Lower lobe of right lung (tissue), 2 donors: ENCODE measurements at regions not wholly inside any gene's neighbourhood (a gene's known extent, or its start where the extent isn't known, plus 50 kb on each side); places are given as distances from the start of the nearest gene placed in this dataset.
"Not testable (repeated sequence)": the region's sequence is repeated elsewhere in the genome, so short reads cannot be mapped to it uniquely, and the experiment has no call there.

Source experiments
- ATAC-seq, 2 donors: fragments of 200-7000 bp; cut with Tn5 transposase; one replicate each; pipeline ENCODE4 v1.9.1; 2020 to 2022; ENCODE audit warnings: mild to moderate bottlenecking in 2 of 2, moderate library complexity in 2 of 2
- DNase-seq: peaks from one replicate; pipeline ENCODE4 v3.0.0-alpha.2; 2020
- H3K27ac ChIP-seq: fragments of 200-600 bp; one replicate; pipeline ENCODE4 v1.8.0; 2022
- H3K27me3 ChIP-seq: fragments of 200-600 bp; one replicate; pipeline ENCODE4 v1.8.0; 2022; ENCODE audit warnings: low read depth
- H3K36me3 ChIP-seq: fragments of 200-600 bp; one replicate; pipeline ENCODE4 v1.8.0; 2022; ENCODE audit warnings: mild to moderate bottlenecking
- H3K4me1 ChIP-seq: fragments of 200-600 bp; one replicate; pipeline ENCODE4 v1.8.0; 2022
- H3K4me3 ChIP-seq: fragments of 200-600 bp; one replicate; pipeline ENCODE4 v1.8.0; 2022; ENCODE audit warnings: mild to moderate bottlenecking
- H3K9me3 ChIP-seq: fragments of 200-600 bp; one replicate; pipeline ENCODE4 v1.8.0; 2022
- intact Hi-C: fragments of 100-400 bp; cut with DNase I; formaldehyde crosslinking; loops from one replicate; pipeline ENCODE4 v1.11.0; 2022
- TF ChIP-seq, protein P1 (sequence below): fragments of 200-600 bp; IDR thresholded peaks from one replicate; pipeline ENCODE4 v1.8.0; 2022; ENCODE audit warnings: antibody characterized with exemption, mild to moderate bottlenecking
- donor health status: DM: no; HTN: yes; CAD: no; lungs with severe emphysema.

DNA sequence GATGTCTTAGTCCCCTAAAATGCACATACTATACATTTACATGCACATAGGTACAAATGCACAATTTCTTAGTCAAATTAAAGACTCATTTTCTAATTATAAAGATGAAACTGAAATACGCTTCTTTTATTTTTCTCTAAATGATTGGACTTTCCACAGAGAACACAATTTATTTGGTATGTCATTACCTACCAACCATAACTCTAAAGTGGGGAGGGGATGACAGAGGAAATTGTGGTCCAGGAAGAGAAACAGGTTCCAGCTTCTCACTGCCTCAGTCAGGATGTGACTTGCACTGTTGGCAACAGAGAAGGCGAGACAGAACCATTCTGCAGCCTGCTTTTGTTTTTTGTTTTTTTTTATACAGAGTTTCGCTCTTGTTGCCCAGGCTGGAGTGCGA is 1189.2 kb downstream of the PLA2G4A start:
- Histone ChIP-seq H3K27ac (no peak overlapping the region), H3K9me3 (no peaks in the 10 kb centered on the region), H3K4me1 (no peaks in the 10 kb centered on the region), H3K4me3 (no peak overlapping the region), H3K36me3 (no peaks in the 10 kb centered on the region), H3K27me3 (no peaks in the 10 kb centered on the region)
- ATAC-seq (no peak), DNase-seq (no peak)
- intact Hi-C loops = no loop called here
- TF ChIP-seq, protein P1, sequence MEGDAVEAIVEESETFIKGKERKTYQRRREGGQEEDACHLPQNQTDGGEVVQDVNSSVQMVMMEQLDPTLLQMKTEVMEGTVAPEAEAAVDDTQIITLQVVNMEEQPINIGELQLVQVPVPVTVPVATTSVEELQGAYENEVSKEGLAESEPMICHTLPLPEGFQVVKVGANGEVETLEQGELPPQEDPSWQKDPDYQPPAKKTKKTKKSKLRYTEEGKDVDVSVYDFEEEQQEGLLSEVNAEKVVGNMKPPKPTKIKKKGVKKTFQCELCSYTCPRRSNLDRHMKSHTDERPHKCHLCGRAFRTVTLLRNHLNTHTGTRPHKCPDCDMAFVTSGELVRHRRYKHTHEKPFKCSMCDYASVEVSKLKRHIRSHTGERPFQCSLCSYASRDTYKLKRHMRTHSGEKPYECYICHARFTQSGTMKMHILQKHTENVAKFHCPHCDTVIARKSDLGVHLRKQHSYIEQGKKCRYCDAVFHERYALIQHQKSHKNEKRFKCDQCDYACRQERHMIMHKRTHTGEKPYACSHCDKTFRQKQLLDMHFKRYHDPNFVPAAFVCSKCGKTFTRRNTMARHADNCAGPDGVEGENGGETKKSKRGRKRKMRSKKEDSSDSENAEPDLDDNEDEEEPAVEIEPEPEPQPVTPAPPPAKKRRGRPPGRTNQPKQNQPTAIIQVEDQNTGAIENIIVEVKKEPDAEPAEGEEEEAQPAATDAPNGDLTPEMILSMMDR = no peak

DNA sequence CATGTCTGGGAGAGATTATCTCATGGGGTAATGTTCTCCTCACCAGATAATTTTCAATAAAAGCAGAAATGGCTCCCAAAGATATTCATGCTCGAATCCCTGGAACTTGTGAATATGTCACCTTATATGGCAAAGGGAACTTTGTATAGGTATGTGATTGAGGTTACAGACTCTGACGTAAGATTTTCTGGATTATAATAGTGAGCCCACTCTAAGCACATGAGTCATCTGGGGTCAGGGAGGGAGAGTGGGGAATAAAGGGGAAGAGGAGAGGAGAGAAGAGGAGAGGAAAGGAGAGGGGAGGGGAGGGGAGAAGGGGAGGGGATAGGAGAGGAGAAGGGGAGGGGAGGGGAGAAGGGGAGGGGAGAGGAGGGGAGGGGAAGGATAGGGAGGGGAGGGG is 1193.9 kb downstream of the PLA2G4A start:
- no peak overlapping the region for H3K27ac ChIP-seq
- no peak for DNase-seq
- H3K9me3 ChIP-seq = no peaks in the 10 kb centered on the region
- no peak for ATAC-seq
- intact Hi-C loops = no loop called here
- H3K36me3 ChIP-seq = no peaks in the 10 kb centered on the region
- no peaks in the 10 kb centered on the region for H3K27me3 ChIP-seq
- TF ChIP-seq, protein P1 = no peak
- H3K4me1 ChIP-seq = no peaks in the 10 kb centered on the region
- H3K4me3 ChIP-seq = no peak overlapping the region

DNA sequence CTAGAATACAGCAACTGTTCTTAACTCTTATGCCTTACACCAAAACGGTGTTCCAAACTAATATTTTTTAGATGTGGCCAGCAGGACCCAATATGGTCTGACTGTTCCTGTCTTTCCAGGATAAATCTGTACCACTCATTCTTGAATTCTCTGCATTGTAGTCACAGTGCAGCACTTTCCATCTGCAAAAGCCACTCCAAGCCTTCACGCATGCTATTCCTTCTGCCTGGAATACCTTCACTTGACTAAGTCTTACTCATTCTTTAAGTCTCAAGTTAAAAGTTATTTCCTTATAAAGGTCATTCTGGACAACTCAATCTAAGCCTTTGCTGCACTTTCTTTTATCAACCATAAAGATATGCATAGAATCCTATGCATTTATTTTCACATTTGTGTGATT is 1194.5 kb downstream of the PLA2G4A start:
- H3K4me3 ChIP-seq = no peak overlapping the region
- DNase-seq = no peak
- intact Hi-C loops = no loop called here

DNA sequence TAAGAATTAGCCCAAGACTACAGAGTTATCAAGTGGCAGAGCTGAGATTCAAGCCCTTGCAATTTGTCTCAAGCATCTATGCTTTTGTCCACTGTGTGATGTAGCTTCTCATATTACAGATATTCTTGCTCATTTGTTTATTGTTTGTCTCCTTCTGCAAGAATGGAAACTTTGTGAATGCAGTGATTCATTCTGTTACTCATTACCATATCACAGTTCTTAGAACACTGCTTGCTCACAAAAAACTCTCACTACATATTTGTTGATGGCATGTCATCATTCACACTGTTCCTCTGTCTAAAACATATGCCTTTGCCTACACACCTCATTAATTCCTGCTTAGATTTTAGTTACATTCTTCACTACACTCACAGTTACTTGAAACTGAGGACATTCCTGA is 1198.9 kb downstream of the PLA2G4A start:
- H3K9me3 ChIP-seq = no peaks in the 10 kb centered on the region
- no peak overlapping the region for H3K4me3 ChIP-seq
- DNase-seq = no peak
- H3K4me1 ChIP-seq = no peaks in the 10 kb centered on the region
- no peak for ATAC-seq
- no peak overlapping the region for H3K27ac ChIP-seq
- intact Hi-C loops = no loop called here
- H3K36me3 ChIP-seq = no peaks in the 10 kb centered on the region
- no peaks in the 10 kb centered on the region for H3K27me3 ChIP-seq
- TF ChIP-seq, protein P1 = no peak

More for the DNA sequence above, 1194.5 kb downstream of the PLA2G4A start:
- no peak for ATAC-seq
- no peaks in the 10 kb centered on the region for H3K27me3 ChIP-seq
- TF ChIP-seq, protein P1 = no peak
- H3K9me3 ChIP-seq = no peaks in the 10 kb centered on the region
- no peaks in the 10 kb centered on the region for H3K36me3 ChIP-seq
- H3K4me1 ChIP-seq = no peaks in the 10 kb centered on the region
- H3K27ac ChIP-seq = no peak overlapping the region

DNA sequence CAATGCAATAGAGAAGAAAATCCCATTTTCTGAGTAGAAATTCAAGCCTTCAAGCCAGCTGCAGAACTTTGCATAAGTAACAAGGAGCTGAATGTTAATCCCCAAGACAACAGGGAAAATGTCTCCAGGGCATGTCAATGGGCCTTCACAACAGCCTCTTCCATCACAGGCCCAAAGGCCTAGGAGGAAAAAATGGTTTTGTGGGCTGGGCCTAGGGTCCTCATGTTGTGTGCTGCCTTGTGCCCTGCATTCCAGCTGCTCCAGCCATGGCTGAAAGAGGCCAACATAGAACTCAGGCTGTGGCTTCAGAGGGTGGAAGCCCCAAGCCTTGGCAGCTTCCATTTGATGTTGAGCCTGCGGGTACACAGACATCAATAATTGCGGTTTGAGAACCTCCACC is 1208.8 kb downstream of the PLA2G4A start:
- H3K27ac ChIP-seq, H3K4me1 ChIP-seq, intact Hi-C loops, H3K4me3 ChIP-seq, H3K9me3 ChIP-seq, H3K36me3 ChIP-seq, DNase-seq, ATAC-seq, H3K27me3 ChIP-seq: not testable (repeated sequence)

DNA sequence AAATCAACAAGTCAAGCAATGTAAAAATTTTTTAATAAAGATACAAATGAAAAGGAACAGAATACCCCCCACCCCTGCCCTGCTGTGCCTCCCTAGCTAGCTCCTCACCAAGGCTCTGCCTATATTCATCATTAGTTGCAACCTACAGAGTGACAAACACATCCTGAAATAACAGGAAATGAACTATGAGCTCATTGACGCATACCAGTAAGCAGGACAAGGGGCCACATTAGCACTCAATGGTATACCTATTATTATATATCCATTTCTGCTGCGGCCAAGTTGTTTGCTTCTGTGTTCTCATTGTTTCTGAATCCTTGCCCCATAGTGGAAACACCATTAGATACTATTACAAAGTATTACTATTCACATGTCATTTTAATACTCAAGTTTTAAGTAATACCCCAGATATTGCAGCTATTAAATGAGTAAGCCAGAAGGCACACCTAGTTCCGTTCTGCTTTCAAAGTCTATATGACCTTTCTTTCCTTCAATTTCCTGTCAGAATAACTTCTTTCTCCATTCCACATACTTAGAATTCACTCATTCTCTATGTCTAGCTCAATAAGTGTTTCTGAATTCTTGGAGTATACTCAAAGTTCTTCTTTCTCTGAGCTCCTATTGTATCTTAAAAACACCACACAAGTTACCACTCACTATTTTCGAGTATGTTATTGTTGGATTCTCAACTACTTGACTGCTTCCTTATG is 1214.9 kb downstream of the PLA2G4A start:
- intact Hi-C loops = no loop called here
- Histone ChIP-seq H3K4me3 (no peak overlapping the region), H3K4me1 (no peaks in the 10 kb centered on the region), H3K36me3 (no peaks in the 10 kb centered on the region), H3K27me3 (no peaks in the 10 kb centered on the region), H3K27ac (no peak overlapping the region), H3K9me3 (no peaks in the 10 kb centered on the region)
- DNase-seq (no peak), ATAC-seq (no peak)
- TF ChIP-seq, protein P1 = no peak
